Stimulated activated CD4-positive, alpha-beta T cell treated with anti-CD3 and anti-CD28 coated beads, Interleukin-12 subunit alpha, Interleukin-12 subunit beta, amount 100 ng/mL, for 24 hours (primary cell): ENCODE measurements at regions not wholly inside any gene's neighbourhood (a gene's known extent, or its start where the extent isn't known, plus 50 kb on each side); places are given as distances from the start of the nearest gene placed in this dataset.
"Not testable (repeated sequence)": the region's sequence is repeated elsewhere in the genome, so short reads cannot be mapped to it uniquely, and the experiment has no call there.

Source experiments
- DNase-seq, 2 experiments: peaks; one replicate each; pipeline ENCODE4 v3.0.0-alpha.2; 2020; ENCODE audit warnings: low read depth in 2 of 2

DNA sequence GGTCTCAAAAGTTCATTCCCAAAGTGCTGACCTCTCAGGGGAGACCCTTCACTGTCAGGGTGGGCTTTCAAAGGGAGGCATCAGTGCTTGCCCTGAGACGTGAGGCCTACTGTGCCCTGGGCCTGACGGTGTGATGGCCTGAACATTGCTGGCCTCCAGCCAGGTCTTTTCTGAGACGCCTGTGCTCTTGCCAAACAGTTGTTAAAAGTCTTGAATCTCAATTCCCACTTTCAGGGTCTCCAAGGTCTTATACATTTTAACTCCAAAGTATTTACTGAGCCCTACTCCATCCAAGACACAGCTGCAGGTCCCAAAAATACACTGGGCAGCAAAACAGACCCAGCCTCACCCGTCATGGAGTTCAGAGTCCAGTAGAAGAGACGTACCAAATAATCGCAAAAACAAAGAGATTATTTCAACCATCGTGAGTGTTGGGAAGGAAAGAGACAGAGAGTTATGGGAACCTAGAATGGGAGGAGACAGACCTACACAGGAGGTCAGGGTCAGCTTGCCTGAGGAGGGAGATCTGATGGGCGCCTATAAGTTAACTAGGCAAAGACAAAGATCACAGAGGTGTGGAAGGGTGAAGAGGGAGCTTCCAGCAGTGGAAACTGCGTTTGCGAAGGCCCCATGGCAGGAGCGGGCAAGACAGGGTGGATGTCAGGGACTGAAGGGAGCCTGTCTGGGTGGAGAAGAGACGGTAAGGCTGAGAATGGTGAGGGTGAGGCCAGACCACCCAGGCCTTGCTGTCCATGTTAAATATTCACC is 446.3 kb downstream of the PREX1 start:
- DNase-seq, result no peak

GRCh38 chr20:48380661-48381060 is 447.1 kb downstream of the PREX1 start:
- DNase-seq, result no peak

GRCh38 chr20:48378976-48379675 is 448.7 kb downstream of the PREX1 start:
- no peak for DNase-seq

- no peak for DNase-seq
Observed at GRCh38 chr20:48377940-48378339, 449.9 kb downstream of the PREX1 start.

DNA sequence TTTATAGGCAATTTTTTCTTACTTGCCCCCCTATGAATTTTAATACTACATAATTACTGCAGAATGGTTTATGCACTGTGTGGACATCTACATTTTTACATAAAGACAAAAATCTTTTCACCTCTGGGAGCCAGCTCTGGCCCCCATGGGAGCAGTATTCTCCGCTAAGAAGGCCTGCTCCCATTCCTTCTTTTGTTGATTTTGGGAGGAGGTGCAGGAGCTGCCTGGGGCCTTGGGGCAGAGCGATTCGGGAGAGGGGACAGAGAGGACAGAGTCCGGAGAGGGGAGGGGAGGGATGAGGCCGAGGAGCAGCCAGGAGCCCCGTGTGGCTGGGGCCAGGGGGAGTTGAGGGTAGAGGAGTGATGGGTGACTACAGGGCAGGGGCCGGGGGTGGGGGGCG is 452.0 kb downstream of the PREX1 start:
- no peak for DNase-seq

DNA sequence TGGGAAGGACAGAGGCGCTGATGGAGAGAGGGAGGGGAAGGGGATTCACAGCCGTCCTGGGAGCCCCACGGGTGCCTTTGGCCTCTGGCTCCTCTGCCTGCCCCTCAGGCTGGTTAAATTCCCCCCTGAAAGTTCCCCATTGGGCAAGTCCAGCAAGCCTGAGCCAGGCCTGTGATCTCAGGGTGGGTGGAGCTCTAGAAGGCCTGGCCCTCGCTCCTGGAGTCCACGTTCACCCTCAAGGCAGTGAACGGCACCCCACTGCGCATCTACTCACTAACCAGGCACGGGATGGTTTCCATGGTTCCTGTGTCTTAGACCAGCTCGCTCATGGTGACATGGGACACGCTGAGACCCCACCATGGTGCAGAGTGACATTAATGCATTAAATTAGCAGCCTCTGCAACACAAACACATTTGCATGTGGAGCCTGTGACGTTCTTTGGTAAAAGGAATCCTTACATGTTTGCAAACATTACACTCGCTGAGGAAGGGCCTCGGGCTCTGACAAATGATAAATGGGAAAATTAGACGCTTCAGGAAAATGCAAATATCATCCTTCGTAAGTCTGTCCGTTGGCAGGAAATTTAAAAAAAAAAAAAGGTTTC is 452.7 kb downstream of the PREX1 start:
- DNase-seq, result no peak

GRCh38 chr20:48374031-48374907 is 453.5 kb downstream of the PREX1 start:
- not testable (repeated sequence) for DNase-seq

- DNase-seq, result no peak
Observed at GRCh38 chr20:48373555-48373934, 454.3 kb downstream of the PREX1 start.

GRCh38 chr20:48372851-48373554 is 454.8 kb downstream of the PREX1 start:
- not testable (repeated sequence) for DNase-seq

DNA sequence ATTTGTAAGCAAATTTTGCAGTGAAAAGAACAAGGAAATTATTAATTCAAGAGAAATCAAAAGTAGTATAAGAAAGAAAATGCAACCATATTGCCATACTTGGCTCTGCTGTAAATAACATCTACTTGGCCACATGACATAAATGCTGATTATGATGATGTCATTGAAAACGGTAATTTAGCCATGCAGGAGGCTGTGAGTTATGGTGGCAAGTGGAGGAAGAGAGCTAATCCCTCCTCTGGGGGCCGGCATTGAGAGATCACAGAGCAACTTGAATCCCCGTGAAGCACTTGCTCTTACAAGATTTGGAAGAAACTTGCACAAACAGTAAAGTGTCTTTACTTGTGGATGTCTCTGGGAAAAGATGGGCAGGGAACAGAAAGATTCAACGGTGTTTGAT is 456.6 kb downstream of the PREX1 start:
- DNase-seq, result no peak

- DNase-seq, result not testable (repeated sequence)
Observed at GRCh38 chr20:48368580-48369021, 459.2 kb downstream of the PREX1 start.

- DNase-seq, result not testable (repeated sequence)
Observed at GRCh38 chr20:48367541-48368358, 460.0 kb downstream of the PREX1 start.

GRCh38 chr20:48366230-48366629 is 461.6 kb downstream of the PREX1 start:
- no peak for DNase-seq

DNA sequence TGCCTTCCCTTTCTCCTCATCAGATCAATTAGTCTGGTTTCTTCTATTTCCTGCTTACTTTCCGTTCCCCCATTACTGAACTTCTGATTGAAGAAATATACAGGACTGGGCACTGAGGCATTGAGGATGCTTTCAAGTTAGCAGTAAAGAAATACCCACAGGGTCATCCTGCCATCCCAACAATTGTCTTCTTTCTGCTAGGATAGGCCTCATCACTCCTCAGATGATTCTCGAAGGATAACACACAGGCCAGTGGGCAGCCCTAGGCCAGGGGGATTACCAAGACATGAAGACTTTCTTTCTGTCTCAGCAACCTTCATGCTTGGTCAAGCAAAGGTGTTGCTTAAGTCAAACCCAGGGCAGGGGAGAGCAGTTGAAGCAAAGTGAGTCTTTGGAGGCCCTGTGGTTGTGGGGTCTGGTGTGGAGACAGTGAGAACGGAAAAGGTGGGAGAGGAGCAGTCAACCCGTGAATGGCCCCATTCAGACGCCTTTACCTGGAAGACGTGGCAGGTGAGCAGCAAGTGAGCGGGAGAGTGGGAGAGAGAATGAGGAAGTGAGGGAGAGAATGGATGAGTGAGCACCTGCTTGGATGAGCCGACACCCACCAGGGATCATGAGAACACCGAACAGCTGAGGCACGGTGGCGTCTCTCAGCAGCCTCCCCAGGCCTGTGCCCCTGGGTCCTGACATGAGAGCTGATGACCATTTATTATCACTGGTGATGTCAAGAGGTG is 462.9 kb downstream of the PREX1 start:
- DNase-seq, result no peak

DNA sequence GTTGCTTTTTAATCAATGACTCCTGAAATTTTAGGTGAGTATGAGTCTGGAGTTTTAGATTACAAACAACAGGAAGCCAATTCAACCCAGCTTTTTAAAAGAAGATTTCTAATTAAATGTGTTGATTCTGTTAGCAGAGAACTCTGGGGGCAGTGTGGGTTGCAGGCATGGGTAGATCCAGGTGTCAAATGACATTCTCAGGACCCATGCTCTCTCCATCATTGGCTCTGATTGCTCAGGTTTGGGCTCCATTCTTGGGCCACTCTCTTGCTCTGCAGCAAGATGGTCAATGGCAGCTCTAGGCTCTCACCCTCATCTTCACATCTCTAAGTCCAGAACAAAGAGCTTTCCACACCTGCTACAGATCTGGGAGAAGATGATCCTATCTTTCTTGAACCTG is 463.7 kb downstream of the PREX1 start:
- DNase-seq, result no peak

DNA sequence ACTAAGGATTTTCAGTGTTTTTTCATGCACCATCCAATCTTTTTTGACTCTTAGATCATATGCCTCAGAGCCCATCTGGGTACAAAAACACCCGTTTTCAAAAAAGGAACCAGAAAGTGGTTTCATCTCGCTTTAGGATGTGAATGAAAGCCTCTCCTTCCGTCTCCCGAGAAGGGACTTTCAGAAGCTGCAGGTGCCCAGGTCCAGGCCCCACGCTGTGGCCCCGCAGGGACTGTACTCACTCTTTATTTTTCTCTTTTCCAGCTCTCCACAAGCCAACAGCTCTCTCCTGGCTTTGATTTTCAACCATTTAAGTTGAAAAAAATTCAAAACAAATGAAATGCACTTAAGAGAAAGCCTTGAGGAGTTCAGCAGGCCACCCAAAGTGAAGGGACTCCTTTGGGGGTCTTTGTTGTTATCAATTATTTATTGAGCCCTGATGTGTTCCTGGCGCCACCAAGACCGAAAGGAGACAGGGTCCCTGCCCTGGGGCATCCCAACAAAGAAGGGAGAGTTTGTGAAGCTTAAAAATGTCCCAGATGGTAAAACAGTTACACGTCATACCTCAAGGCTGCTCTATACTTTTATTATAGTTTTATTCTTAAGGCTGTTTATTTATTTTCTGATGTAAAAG is 467.3 kb downstream of the PREX1 start:
- no peak for DNase-seq

DNA sequence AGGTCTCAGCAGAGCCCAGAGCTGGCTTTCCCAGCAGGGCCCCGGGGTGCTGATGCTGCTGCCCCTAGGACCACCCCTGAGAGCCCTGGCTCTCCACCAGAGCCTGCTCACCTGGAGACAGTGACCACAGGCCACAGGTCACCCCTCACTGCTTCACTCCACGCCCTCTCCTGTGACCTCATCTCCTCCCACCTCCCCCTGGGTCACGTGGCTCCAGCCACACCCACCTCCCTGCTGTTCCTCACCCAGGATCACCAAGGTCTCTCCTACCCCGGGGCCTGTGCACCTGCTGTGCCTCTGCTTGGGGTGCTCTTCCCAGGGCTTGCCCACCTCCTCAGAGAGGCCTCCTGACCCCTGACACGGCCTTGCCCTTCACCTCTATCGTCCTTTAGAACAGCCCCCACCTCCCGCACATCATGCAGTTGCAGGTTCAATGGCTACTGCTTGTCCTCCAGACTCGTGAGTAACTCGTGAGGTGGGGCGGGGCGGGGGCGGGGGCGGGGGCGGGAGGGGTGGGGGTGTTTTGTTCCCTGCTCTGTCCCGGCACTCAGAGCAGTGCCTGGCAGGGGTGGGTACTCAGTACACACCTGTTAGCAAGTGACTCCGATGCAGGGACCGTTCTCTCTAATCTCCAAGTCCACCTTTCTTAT is 468.0 kb downstream of the PREX1 start:
- DNase-seq, result no peak

- not testable (repeated sequence) for DNase-seq
Observed at GRCh38 chr20:48359055-48359390, 468.8 kb downstream of the PREX1 start.
